Stimulated activated CD8-positive, alpha-beta memory T cell treated with anti-CD3 and anti-CD28 coated beads, Interleukin-4, amount 100 ng/mL, for 1 hour (primary cell): ENCODE measurements at regions not wholly inside any gene's neighbourhood (a gene's known extent, or its start where the extent isn't known, plus 50 kb on each side); places are given as distances from the start of the nearest gene placed in this dataset.

ENCODE experiments used
- DNase-seq, 2 donors: peaks; one replicate each; pipeline ENCODE4 v3.0.0-alpha.2; 2020; ENCODE audit warnings: low read depth in 2 of 2, low spot score in 1 of 2

GRCh38 chr10:78821052-78821451 lies 247.7 kb upstream of the ZMIZ1 start:
- no peak for DNase-seq

GRCh38 chr10:78828647-78829539 lies 239.9 kb upstream of the ZMIZ1 start:
- no peak for DNase-seq

- DNase-seq: no peak
These were observed 239.2 kb upstream of the ZMIZ1 start for GRCh38 chr10:78829565-78829964.

- no peak for DNase-seq
These were observed 238.4 kb upstream of the ZMIZ1 start for GRCh38 chr10:78830062-78830975.

- DNase-seq: no peak
These were observed 237.8 kb upstream of the ZMIZ1 start for GRCh38 chr10:78830976-78831375.

GRCh38 chr10:78831461-78831860 lies 237.3 kb upstream of the ZMIZ1 start:
- DNase-seq: no peak

- no peak for DNase-seq
These were observed 236.5 kb upstream of the ZMIZ1 start for GRCh38 chr10:78832281-78832680.

- DNase-seq: no peak
These were observed 230.6 kb upstream of the ZMIZ1 start for GRCh38 chr10:78838141-78838657.

GRCh38 chr10:78843495-78843894 lies 225.3 kb upstream of the ZMIZ1 start:
- DNase-seq: no peak

GRCh38 chr10:78844960-78845607 lies 223.7 kb upstream of the ZMIZ1 start:
- DNase-seq: no peak

GRCh38 chr10:78846071-78846470 lies 222.7 kb upstream of the ZMIZ1 start:
- no peak for DNase-seq

GRCh38 chr10:78846760-78847159 lies 222.0 kb upstream of the ZMIZ1 start:
- DNase-seq: no peak

GRCh38 chr10:78847485-78847884 lies 221.3 kb upstream of the ZMIZ1 start:
- DNase-seq: no peak

- no peak for DNase-seq
These were observed 219.7 kb upstream of the ZMIZ1 start for GRCh38 chr10:78849115-78849514.

GRCh38 chr10:78849731-78850130 lies 219.0 kb upstream of the ZMIZ1 start:
- no peak for DNase-seq

GRCh38 chr10:78850644-78851435 lies 217.9 kb upstream of the ZMIZ1 start:
- no peak for DNase-seq

GRCh38 chr10:78851647-78852046 lies 217.1 kb upstream of the ZMIZ1 start:
- no peak for DNase-seq

GRCh38 chr10:78852466-78853240 lies 216.1 kb upstream of the ZMIZ1 start:
- no peak for DNase-seq

- DNase-seq: no peak
These were observed 214.9 kb upstream of the ZMIZ1 start for GRCh38 chr10:78853864-78854263.

GRCh38 chr10:78856421-78856820 lies 212.3 kb upstream of the ZMIZ1 start:
- no peak for DNase-seq
